Left lung (tissue), 4 donors: ENCODE measurements at regions not wholly inside any gene's neighbourhood (a gene's known extent, or its start where the extent isn't known, plus 50 kb on each side); places are given as distances from the start of the nearest gene placed in this dataset.

ENCODE experiments used
- ATAC-seq: fragments of 200-7000 bp; cut with Tn5 transposase; one replicate; pipeline ENCODE4 v1.9.1; 2020; ENCODE audit warnings: moderate library complexity
- DNase-seq, 4 donors: peaks; one replicate each; pipeline ENCODE4 v3.0.0-alpha.2; 2013 to 2020
- H3K27ac ChIP-seq, 2 donors: fragments of 200-600 bp; sonication (generic) in 1 of 2; one replicate each; pipeline versions ENCODE4 v1.5.0 to v1.8.0; 2020 to 2021
- H3K27me3 ChIP-seq, 2 donors: fragments of 200-600 bp; sonication (generic) in 1 of 2; one replicate each; pipeline versions ENCODE4 v1.5.0 to v1.8.0; 2020 to 2021
- H3K36me3 ChIP-seq, 2 donors: fragments of 200-600 bp; sonication (generic) in 1 of 2; one replicate each; pipeline versions ENCODE4 v1.5.0 to v1.8.0; 2020 to 2021
- H3K4me1 ChIP-seq, 2 donors: fragments of 200-600 bp; one replicate each; pipeline ENCODE4 v1.8.0; 2021
- H3K4me3 ChIP-seq, 2 donors: fragments of 200-600 bp; sonication (generic) in 1 of 2; one replicate each; pipeline versions ENCODE4 v1.5.0 to v1.8.0; 2020 to 2021; ENCODE audit warnings: mild to moderate bottlenecking in 1 of 2
- H3K9me3 ChIP-seq, 2 donors: fragments of 200-600 bp; sonication (generic) in 1 of 2; one replicate each; pipeline versions ENCODE4 v1.5.0 to v1.8.0; 2020 to 2021
- CTCF ChIP-seq, 2 donors: fragments of 200-600 bp; sonication (generic) in 1 of 2; IDR thresholded peaks; one replicate each; pipeline versions ENCODE4 v1.5.0 to v1.8.0; 2021; ENCODE audit warnings: antibody characterized with exemption in 2 of 2
- intact Hi-C, 2 donors: fragments of 100-400 bp; cut with DNase I; formaldehyde crosslinking; loops; one replicate each; pipeline versions ENCODE4 v1.11.2 to v1.14.2; 2022
- donor health status: DM: no; HTN: yes; CAD: no.
- donor health status: DM: no; HTN: no; CAD: no.

DNA sequence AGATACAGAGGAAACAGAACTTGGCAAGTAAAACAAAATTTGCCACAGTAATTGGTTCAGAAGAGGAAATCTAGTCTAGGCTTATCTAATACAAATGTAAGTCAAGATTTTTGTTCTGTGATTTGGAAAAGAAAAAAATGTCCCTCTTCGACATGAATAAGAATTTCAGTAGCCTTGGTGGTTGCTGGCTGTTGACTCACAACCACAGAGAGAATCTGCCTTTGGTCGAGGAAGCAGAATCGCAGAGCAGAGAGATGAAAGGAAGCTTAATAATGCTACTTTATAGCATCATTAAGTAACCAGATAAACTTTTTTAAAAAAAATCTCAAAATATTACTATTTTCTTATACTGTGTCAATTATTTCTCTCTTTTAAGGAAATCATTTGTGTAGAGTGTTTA, 1096.6 kb downstream of the FLRT2 start:
- Histone ChIP-seq H3K4me3 (no peak overlapping the region), H3K27me3 (no peaks in the 10 kb centered on the region), H3K9me3 (peaks cover 0 to 5% of the 10 kb centered on the region in 2 donors), H3K27ac (no peak overlapping the region), H3K36me3 (no peaks in the 10 kb centered on the region), H3K4me1 (no peaks in the 10 kb centered on the region)
- no peak for TF ChIP-seq CTCF (IDR thresholded peaks at IDR 0.05)
- no peak for ATAC-seq
- intact Hi-C loops = no loop called here
- no peak for DNase-seq

DNA sequence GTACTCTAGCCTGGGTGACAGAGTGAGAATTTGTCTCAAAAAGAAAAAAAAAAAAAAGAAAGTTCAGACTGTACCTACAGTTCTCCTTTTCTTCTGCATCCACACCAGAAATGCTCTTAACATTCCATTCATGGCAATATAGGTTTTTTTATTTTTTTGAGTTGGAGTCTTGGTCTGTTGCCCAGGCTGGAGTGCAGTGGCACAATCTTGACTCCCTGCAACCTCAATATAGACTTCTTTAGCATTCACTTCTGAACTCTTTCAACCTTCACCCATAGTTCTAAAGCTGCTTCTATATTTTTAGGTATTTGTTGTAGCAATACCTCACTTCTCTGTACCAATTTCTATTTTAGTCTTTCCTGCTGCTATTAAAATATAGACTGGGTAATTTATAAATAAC, 1095.7 kb downstream of the FLRT2 start:
- H3K36me3 ChIP-seq = no peaks in the 10 kb centered on the region
- H3K27ac ChIP-seq = no peak overlapping the region
- no peak for TF ChIP-seq CTCF (IDR thresholded peaks at IDR 0.05)
- DNase-seq = peak in 1 of 4 donors; percentile 4
- no peaks in the 10 kb centered on the region for H3K27me3 ChIP-seq
- intact Hi-C loops = no loop called here
- peak; percentile 71 for ATAC-seq
- H3K4me3 ChIP-seq = no peak overlapping the region
- no peaks in the 10 kb centered on the region for H3K4me1 ChIP-seq
- peaks cover 0 to 2% of the 10 kb centered on the region in 2 donors for H3K9me3 ChIP-seq

DNA sequence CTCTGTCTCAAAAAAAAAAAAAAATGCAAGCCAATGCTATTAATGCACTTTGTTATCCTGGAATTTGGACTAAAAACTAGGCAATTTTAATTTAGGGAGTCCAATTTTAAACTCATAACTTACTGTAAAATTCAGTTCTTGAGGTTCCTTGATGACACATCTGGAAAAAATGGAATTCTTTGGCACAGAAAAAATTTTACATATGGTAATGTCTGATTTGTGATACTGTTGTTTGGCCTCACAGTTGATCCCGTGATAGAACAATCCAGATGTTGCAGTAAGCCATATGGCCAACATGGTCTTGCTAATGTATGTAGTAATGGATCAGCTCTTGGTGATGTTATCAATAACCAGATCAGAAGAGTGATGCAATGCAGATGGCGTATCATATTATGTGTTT, 1089.8 kb downstream of the FLRT2 start:
- no peaks in the 10 kb centered on the region for H3K27me3 ChIP-seq
- no peak overlapping the region for H3K4me3 ChIP-seq
- H3K4me1 ChIP-seq = no peaks in the 10 kb centered on the region
- DNase-seq (no peak), ATAC-seq (no peak)
- intact Hi-C loops = no loop called here
- H3K27ac ChIP-seq = no peak overlapping the region
- H3K36me3 ChIP-seq = no peaks in the 10 kb centered on the region
- no peaks in the 10 kb centered on the region for H3K9me3 ChIP-seq
- TF ChIP-seq CTCF (IDR thresholded peaks at IDR 0.05) = no peak

DNA sequence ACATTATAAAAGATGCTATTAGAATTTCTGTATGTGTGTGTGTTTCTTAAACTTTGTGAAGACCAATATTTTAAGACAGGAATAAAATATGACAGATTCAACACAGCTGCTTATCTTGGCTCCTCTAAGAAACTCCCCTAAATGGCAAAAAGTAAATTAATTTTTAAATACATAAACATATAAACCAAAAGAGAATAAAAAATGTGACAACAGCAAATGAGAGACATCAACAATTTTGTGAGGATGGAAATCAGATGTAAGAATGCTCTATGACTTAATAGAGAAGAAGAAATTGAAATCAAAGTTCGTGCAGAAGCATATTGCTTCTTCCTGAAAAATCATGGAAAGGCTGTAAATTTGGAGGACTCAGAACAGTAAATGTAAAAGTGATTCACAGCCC, 1083.8 kb downstream of the FLRT2 start:
- DNase-seq (no peak), ATAC-seq (no peak)
- intact Hi-C loops = no loop called here
- Histone ChIP-seq H3K4me3 (no peak overlapping the region), H3K27me3 (no peaks in the 10 kb centered on the region), H3K9me3 (no peaks in the 10 kb centered on the region), H3K27ac (no peak overlapping the region), H3K4me1 (no peaks in the 10 kb centered on the region), H3K36me3 (no peaks in the 10 kb centered on the region)
- TF ChIP-seq CTCF (IDR thresholded peaks at IDR 0.05) = no peak

DNA sequence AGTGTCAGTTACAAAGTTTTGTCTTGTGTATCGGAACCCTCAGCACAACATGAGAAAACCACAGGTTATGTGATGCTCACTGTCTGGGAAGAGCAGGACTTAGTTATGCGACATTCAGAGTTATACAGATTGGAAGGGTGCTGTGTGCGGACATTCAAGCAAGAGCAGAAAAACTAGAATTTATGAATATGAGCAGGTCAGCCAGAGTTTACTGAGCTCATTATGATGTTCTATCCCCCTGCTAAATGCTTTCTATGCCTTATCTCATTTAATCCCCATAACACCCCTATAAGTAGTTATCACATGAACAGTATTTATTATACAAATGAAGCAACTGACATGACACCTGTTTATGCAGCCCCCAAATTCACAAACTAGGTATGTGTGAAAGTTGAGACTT, 1083.2 kb downstream of the FLRT2 start:
- no peak for TF ChIP-seq CTCF (IDR thresholded peaks at IDR 0.05)
- Histone ChIP-seq H3K4me1 (no peaks in the 10 kb centered on the region), H3K4me3 (no peak overlapping the region), H3K27me3 (no peaks in the 10 kb centered on the region), H3K9me3 (no peaks in the 10 kb centered on the region), H3K27ac (no peak overlapping the region), H3K36me3 (no peaks in the 10 kb centered on the region)
- no peak for DNase-seq
- intact Hi-C loops = no loop called here
- no peak for ATAC-seq
